ENCODE measurements at regions not wholly inside any gene's neighbourhood (a gene's known extent, or its start where the extent isn't known, plus 50 kb on each side); places are given as distances from the start of the nearest gene placed in this dataset.

GRCh38 chr3:22585504-22585903 is 617.6 kb upstream of the UBE2E2 start:
- DNase-seq: no peak
- no peak for ATAC-seq (ENCODE audit: low read depth in 2 of 2)
- Mint-ChIP-seq H3K4me3 (no peak overlapping the region), H3K9me3 (peaks cover 0 to 5% (median 3%) of the 10 kb centered on the region in 7 donors), H3K36me3 (no peaks in the 10 kb centered on the region), H3K27me3 (peaks cover 3 to 6% (median 5%) of the 10 kb centered on the region in 3 donors), H3K4me1 (no peaks in the 10 kb centered on the region), H3K27ac (no peak overlapping the region)

- ATAC-seq (ENCODE audit: low read depth in 2 of 2) (no peak), DNase-seq (no peak)
- H3K9me3 Mint-ChIP-seq: peaks cover 0 to 5% (median 3%) of the 10 kb centered on the region in 7 donors
- no peaks in the 10 kb centered on the region for H3K4me1 Mint-ChIP-seq
- H3K27ac Mint-ChIP-seq: no peak overlapping the region
- peaks cover 3 to 6% (median 5%) of the 10 kb centered on the region in 3 donors for H3K27me3 Mint-ChIP-seq
- H3K4me3 Mint-ChIP-seq: no peak overlapping the region
- no peaks in the 10 kb centered on the region for H3K36me3 Mint-ChIP-seq
Measured at GRCh38 chr3:22585911-22586310, 617.2 kb upstream of the UBE2E2 start.

GRCh38 chr3:22587446-22587845 is 615.7 kb upstream of the UBE2E2 start:
- H3K36me3 Mint-ChIP-seq: no peaks in the 10 kb centered on the region

GRCh38 chr3:22593638-22594037 is 609.5 kb upstream of the UBE2E2 start:
- Mint-ChIP-seq H3K4me3 (no peak overlapping the region), H3K9me3 (peaks cover 4 to 24% (median 7%) of the 10 kb centered on the region in 7 donors), H3K27me3 (peaks cover 0 to 15% (median 4%) of the 10 kb centered on the region in 3 donors), H3K36me3 (no peaks in the 10 kb centered on the region), H3K4me1 (no peaks in the 10 kb centered on the region), H3K27ac (no peak overlapping the region)
- DNase-seq: no peak
- no peak for ATAC-seq (ENCODE audit: low read depth in 2 of 2)

More at GRCh38 chr3:22587446-22587845, 615.7 kb upstream of the UBE2E2 start:
- ATAC-seq (ENCODE audit: low read depth in 2 of 2): no peak
- Mint-ChIP-seq H3K9me3 (peaks cover 0 to 5% (median 3%) of the 10 kb centered on the region in 7 donors), H3K4me3 (no peak overlapping the region), H3K4me1 (no peaks in the 10 kb centered on the region), H3K27ac (no peak overlapping the region), H3K27me3 (peaks cover 3 to 7% (median 5%) of the 10 kb centered on the region in 3 donors)
- DNase-seq: no peak

- no peaks in the 10 kb centered on the region for H3K4me1 Mint-ChIP-seq
- H3K4me3 Mint-ChIP-seq: no peak overlapping the region
- ATAC-seq (ENCODE audit: low read depth in 2 of 2) (no peak), DNase-seq (no peak)
- H3K27me3 Mint-ChIP-seq: peaks cover 0 to 11% (median 4%) of the 10 kb centered on the region in 3 donors
- H3K27ac Mint-ChIP-seq: no peak overlapping the region
- no peaks in the 10 kb centered on the region for H3K36me3 Mint-ChIP-seq
- H3K9me3 Mint-ChIP-seq: peaks cover 4 to 24% (median 9%) of the 10 kb centered on the region in 7 donors
Measured at GRCh38 chr3:22594990-22595389, 608.1 kb upstream of the UBE2E2 start.

- ATAC-seq (ENCODE audit: low read depth in 2 of 2) (no peak), DNase-seq (no peak)
- peaks cover 0 to 3% (median 0%) of the 10 kb centered on the region in 3 donors for H3K27me3 Mint-ChIP-seq
- no peaks in the 10 kb centered on the region for H3K4me1 Mint-ChIP-seq
- no peak overlapping the region for H3K27ac Mint-ChIP-seq
- H3K36me3 Mint-ChIP-seq: no peaks in the 10 kb centered on the region
- H3K9me3 Mint-ChIP-seq: peaks cover 0 to 3% (median 0%) of the 10 kb centered on the region in 7 donors
- no peak overlapping the region for H3K4me3 Mint-ChIP-seq
Measured at GRCh38 chr3:22606461-22606860, 596.7 kb upstream of the UBE2E2 start.

GRCh38 chr3:22606938-22607337 is 596.2 kb upstream of the UBE2E2 start:
- peaks cover 0 to 3% (median 0%) of the 10 kb centered on the region in 3 donors for H3K27me3 Mint-ChIP-seq
- DNase-seq: no peak
- H3K4me1 Mint-ChIP-seq: no peaks in the 10 kb centered on the region
- no peak overlapping the region for H3K27ac Mint-ChIP-seq
- no peak for ATAC-seq (ENCODE audit: low read depth in 2 of 2)
- H3K36me3 Mint-ChIP-seq: no peaks in the 10 kb centered on the region
- H3K4me3 Mint-ChIP-seq: no peak overlapping the region
- peaks cover 0 to 3% (median 0%) of the 10 kb centered on the region in 7 donors for H3K9me3 Mint-ChIP-seq

- no peak for DNase-seq
- H3K36me3 Mint-ChIP-seq: no peaks in the 10 kb centered on the region
- no peak for ATAC-seq (ENCODE audit: low read depth in 2 of 2)
- no peak overlapping the region for H3K27ac Mint-ChIP-seq
- peaks cover 0 to 6% (median 0%) of the 10 kb centered on the region in 7 donors for H3K9me3 Mint-ChIP-seq
- peaks cover 0 to 3% (median 0%) of the 10 kb centered on the region in 3 donors for H3K27me3 Mint-ChIP-seq
- no peaks in the 10 kb centered on the region for H3K4me1 Mint-ChIP-seq
- H3K4me3 Mint-ChIP-seq: no peak overlapping the region
Measured at GRCh38 chr3:22608093-22608492, 595.0 kb upstream of the UBE2E2 start.

GRCh38 chr3:22608721-22609120 is 594.4 kb upstream of the UBE2E2 start:
- no peak for ATAC-seq (ENCODE audit: low read depth in 2 of 2)

GRCh38 chr3:22609139-22609538 is 594.0 kb upstream of the UBE2E2 start:
- peaks cover 0 to 4% (median 0%) of the 10 kb centered on the region in 3 donors for H3K27me3 Mint-ChIP-seq
- no peaks in the 10 kb centered on the region for H3K4me1 Mint-ChIP-seq
- peaks cover 0 to 2% (median 0%) of the 10 kb centered on the region in 7 donors for H3K9me3 Mint-ChIP-seq
- no peak for ATAC-seq (ENCODE audit: low read depth in 2 of 2)
- H3K27ac Mint-ChIP-seq: no peak overlapping the region
- no peaks in the 10 kb centered on the region for H3K36me3 Mint-ChIP-seq
- no peak for DNase-seq
- H3K4me3 Mint-ChIP-seq: no peak overlapping the region

More at GRCh38 chr3:22608721-22609120, 594.4 kb upstream of the UBE2E2 start:
- Mint-ChIP-seq H3K9me3 (peaks cover 0 to 2% (median 0%) of the 10 kb centered on the region in 7 donors), H3K4me1 (no peaks in the 10 kb centered on the region), H3K4me3 (no peak overlapping the region), H3K27ac (no peak overlapping the region), H3K36me3 (no peaks in the 10 kb centered on the region), H3K27me3 (peaks cover 0 to 3% (median 0%) of the 10 kb centered on the region in 3 donors)
- no peak for DNase-seq

- no peak for ATAC-seq (ENCODE audit: low read depth in 2 of 2)
- Mint-ChIP-seq H3K36me3 (no peaks in the 10 kb centered on the region), H3K27me3 (peaks cover 0 to 6% (median 0%) of the 10 kb centered on the region in 3 donors), H3K27ac (no peak overlapping the region), H3K9me3 (peaks cover 0 to 4% (median 0%) of the 10 kb centered on the region in 7 donors), H3K4me1 (no peaks in the 10 kb centered on the region), H3K4me3 (no peak overlapping the region)
- DNase-seq: no peak
Measured at GRCh38 chr3:22612927-22613326, 590.2 kb upstream of the UBE2E2 start.

GRCh38 chr3:22615790-22616189 is 587.3 kb upstream of the UBE2E2 start:
- peaks cover 0 to 4% (median 0%) of the 10 kb centered on the region in 7 donors for H3K9me3 Mint-ChIP-seq
- no peak overlapping the region for H3K4me3 Mint-ChIP-seq
- peaks cover 0 to 6% (median 0%) of the 10 kb centered on the region in 3 donors for H3K27me3 Mint-ChIP-seq
- no peaks in the 10 kb centered on the region for H3K4me1 Mint-ChIP-seq
- no peak for ATAC-seq (ENCODE audit: low read depth in 2 of 2)
- no peak for DNase-seq
- no peak overlapping the region for H3K27ac Mint-ChIP-seq
- H3K36me3 Mint-ChIP-seq: no peaks in the 10 kb centered on the region

GRCh38 chr3:22617372-22617771 is 585.8 kb upstream of the UBE2E2 start:
- DNase-seq (no peak), ATAC-seq (ENCODE audit: low read depth in 2 of 2) (no peak)
- Mint-ChIP-seq H3K4me1 (no peaks in the 10 kb centered on the region), H3K36me3 (no peaks in the 10 kb centered on the region), H3K4me3 (no peak overlapping the region), H3K9me3 (peaks cover 0 to 4% (median 0%) of the 10 kb centered on the region in 7 donors), H3K27me3 (peaks cover 0 to 6% (median 0%) of the 10 kb centered on the region in 3 donors), H3K27ac (no peak overlapping the region)

GRCh38 chr3:22620498-22620897 is 582.6 kb upstream of the UBE2E2 start:
- Mint-ChIP-seq H3K4me1 (no peaks in the 10 kb centered on the region), H3K27ac (no peak overlapping the region), H3K9me3 (peaks cover 0 to 11% (median 4%) of the 10 kb centered on the region in 7 donors), H3K27me3 (no peaks in the 10 kb centered on the region), H3K4me3 (no peak overlapping the region), H3K36me3 (no peaks in the 10 kb centered on the region)
- ATAC-seq (ENCODE audit: low read depth in 2 of 2) (no peak), DNase-seq (no peak)
